IMR-90 (cell line): ENCODE measurements at regions not wholly inside any gene's neighbourhood (a gene's known extent, or its start where the extent isn't known, plus 50 kb on each side); places are given as distances from the start of the nearest gene placed in this dataset.

Source experiments
- ATAC-seq: fragments of 200-7000 bp; cut with Tn5 transposase; 2 replicates; pipeline ENCODE4 v1.9.1; 2020; ENCODE audit warnings: low read depth, mild to moderate bottlenecking, moderate library complexity
- BruUV-seq: library from RNA; stranded (reverse); fragments of 400-500 nt; replicated peaks from 2 replicates; lab custom pipeline; 2021; lab: Mats Ljungman, UMichigan
- CTCF ChIA-PET: fragments of 300-600 bp; formaldehyde crosslinking; extraction: SDS; loops from one replicate; lab custom pipeline; 2021; ENCODE audit warnings: antibody characterized with exemption; lab: Yijun Ruan, JAX
- POLR2A ChIA-PET: fragments of 300-600 bp; sonication (Branson Sonifier 250); formaldehyde crosslinking; loops from one replicate; lab custom pipeline; 2022; ENCODE audit warnings: antibody characterized with exemption; ENCODE audit not compliant: unreplicated experiment; lab: Charles Lee
- DNase-seq: peaks from one replicate; pipeline ENCODE4 v3.0.0; 2013
- H2AFZ ChIP-seq: replicated peaks from 2 replicates; pipeline ENCODE3; 2013; ENCODE audit warnings: low read length, mild to moderate bottlenecking; ENCODE audit not compliant: poor library complexity
- H2AK5ac ChIP-seq: 2 replicates; pipeline ENCODE4 v1.6.1; 2013; ENCODE audit warnings: low read depth, low read length, inconsistent platforms
- H2AK9ac ChIP-seq: replicated peaks from 2 replicates; pipeline ENCODE3; 2013; ENCODE audit warnings: mild to moderate bottlenecking, low read depth, low read length, moderate library complexity; ENCODE audit not compliant: poor library complexity
- H2BK120ac ChIP-seq: 2 replicates; pipeline ENCODE4 v1.6.1; 2013; ENCODE audit warnings: low read depth, low read length, inconsistent platforms
- H2BK15ac ChIP-seq: 3 replicates; pipeline ENCODE4 v1.6.1; 2013; ENCODE audit warnings: low read depth, low read length, inconsistent platforms
- H2BK20ac ChIP-seq: 2 replicates; pipeline ENCODE4 v1.6.1; 2013; ENCODE audit warnings: low read depth, mild to moderate bottlenecking, inconsistent platforms, low read length, moderate library complexity
- H2BK5ac ChIP-seq: 2 replicates; pipeline ENCODE4 v1.6.1; 2013; ENCODE audit warnings: mild to moderate bottlenecking, low read depth, low read length, inconsistent platforms; ENCODE audit not compliant: poor library complexity, severe bottlenecking
- H3K14ac ChIP-seq: replicated peaks from 2 replicates; pipeline ENCODE4 v1.6.1; 2013; ENCODE audit warnings: low read depth, low read length, inconsistent platforms
- H3K18ac ChIP-seq: 2 replicates; pipeline ENCODE4 v1.6.1; 2013; ENCODE audit warnings: low read depth, low read length, control low read depth
- H3K23ac ChIP-seq: 2 replicates; pipeline ENCODE4 v1.6.1; 2013; ENCODE audit warnings: low read depth, low read length, inconsistent platforms
- H3K27ac ChIP-seq: 2 replicates; pipeline ENCODE4 v1.5.1; 2013; ENCODE audit warnings: mild to moderate bottlenecking, control low read depth, low read length; ENCODE audit not compliant: insufficient read depth
- H3K27me3 ChIP-seq: 2 replicates; pipeline ENCODE4 v1.6.1; 2013; ENCODE audit warnings: low read length; ENCODE audit not compliant: control insufficient read depth, insufficient read depth
- H3K36me3 ChIP-seq: 2 replicates; pipeline ENCODE4 v1.6.1; 2013; ENCODE audit warnings: low read length, mixed read lengths; ENCODE audit not compliant: control insufficient read depth, insufficient read depth
- H3K4ac ChIP-seq: 2 replicates; pipeline ENCODE4 v1.6.1; 2013; ENCODE audit warnings: low read depth, low read length, inconsistent platforms
- H3K4me1 ChIP-seq: 2 replicates; pipeline ENCODE4 v1.6.1; 2013; ENCODE audit warnings: low read length, mixed read lengths; ENCODE audit not compliant: control insufficient read depth, insufficient read depth
- H3K4me2 ChIP-seq: 2 replicates; pipeline ENCODE4 v1.6.1; 2013; ENCODE audit warnings: low read depth, mild to moderate bottlenecking, control low read depth, low read length, moderate library complexity
- H3K4me3 ChIP-seq: 2 replicates; pipeline ENCODE4 v1.5.1; 2013; ENCODE audit warnings: low read depth, mild to moderate bottlenecking, control low read depth, low read length, moderate library complexity; ENCODE audit not compliant: insufficient read depth
- H3K56ac ChIP-seq: 2 replicates; pipeline ENCODE4 v1.6.1; 2013; ENCODE audit warnings: low read length, inconsistent platforms; ENCODE audit not compliant: insufficient read depth; ENCODE audit errors: extremely low read depth
- H3K79me1 ChIP-seq, 2 experiments: 2 replicates each; pipeline ENCODE4 v1.6.1; 2013; ENCODE audit warnings: low read length in 2 of 2, inconsistent platforms in 1 of 2, low read depth in 1 of 2
- H3K9ac ChIP-seq: 2 replicates; pipeline ENCODE4 v1.6.1; 2013; ENCODE audit warnings: low read depth, low read length, control low read depth
- H3K9me1 ChIP-seq: 2 replicates; pipeline ENCODE4 v1.6.1; 2013; ENCODE audit warnings: low read length, inconsistent platforms; ENCODE audit not compliant: insufficient read depth
- H3K9me3 ChIP-seq: 2 replicates; pipeline ENCODE4 v1.6.1; 2013; ENCODE audit warnings: low read length; ENCODE audit not compliant: control insufficient read depth, insufficient read depth
- H4K20me1 ChIP-seq: 2 replicates; pipeline ENCODE4 v1.6.1; 2013; ENCODE audit warnings: low read length, inconsistent platforms; ENCODE audit not compliant: insufficient read depth
- H4K5ac ChIP-seq: 2 replicates; pipeline ENCODE4 v1.6.1; 2013; ENCODE audit warnings: mild to moderate bottlenecking, low read depth, low read length, control low read depth
- H4K8ac ChIP-seq, 2 experiments: 2 replicates each; pipeline ENCODE4 v1.6.1; 2013; ENCODE audit warnings: low read depth in 2 of 2, low read length in 2 of 2, control low read depth in 1 of 2, inconsistent platforms in 1 of 2
- H4K91ac ChIP-seq: 2 replicates; pipeline ENCODE4 v1.6.1; 2013; ENCODE audit warnings: low read depth, low read length, inconsistent platforms; ENCODE audit not compliant: insufficient read depth
- BHLHE40 ChIP-seq: fragments of 150-350 bp; IDR thresholded peaks from 2 replicates; pipeline ENCODE4 v1.6.1; 2016; ENCODE audit warnings: mild to moderate bottlenecking, low read depth, low read length
- CTCF ChIP-seq: conservative IDR thresholded peaks from 2 replicates; pipeline ENCODE4 v1.5.1; 2012; ENCODE audit warnings: mild to moderate bottlenecking, low read depth, low read length, improper control_type of control experiment
- MAFK ChIP-seq: IDR thresholded peaks from 2 replicates; pipeline ENCODE4 v1.6.1; 2012; ENCODE audit warnings: low read depth, low read length, improper control_type of control experiment
- MAZ ChIP-seq: IDR thresholded peaks from 2 replicates; pipeline ENCODE4 v1.6.1; 2012; ENCODE audit warnings: low read depth, mild to moderate bottlenecking, low read length, improper control_type of control experiment, moderate library complexity, borderline replicate concordance
- MXI1 ChIP-seq: IDR thresholded peaks from 2 replicates; pipeline ENCODE4 v1.6.1; 2012; ENCODE audit warnings: low read depth, mild to moderate bottlenecking, low read length, moderate library complexity, borderline replicate concordance
- RAD21 ChIP-seq: IDR thresholded peaks from 2 replicates; pipeline ENCODE4 v1.6.1; 2012; ENCODE audit warnings: low read length, improper control_type of control experiment
- RCOR1 ChIP-seq: IDR thresholded peaks from 2 replicates; pipeline ENCODE4 v1.6.1; 2012; ENCODE audit warnings: mild to moderate bottlenecking, low read length, improper control_type of control experiment; ENCODE audit not compliant: insufficient replicate concordance
- SMC3 ChIP-seq: fragments of 150-350 bp; IDR thresholded peaks from 2 replicates; pipeline ENCODE4 v1.6.1; 2016; ENCODE audit warnings: low read depth, mild to moderate bottlenecking, antibody characterized with exemption, low read length, moderate library complexity
- USF2 ChIP-seq: fragments of 150-350 bp; IDR thresholded peaks from 2 replicates; pipeline ENCODE4 v1.6.1; 2017; ENCODE audit warnings: mild to moderate bottlenecking, antibody characterized with exemption, low read length, low read depth
- WGBS, 2 experiments: methylation state at CpG; one replicate each; pipeline versions ENCODE4 v1.1.5 to v1.1.7; 2013; ENCODE audit warnings: missing lambda C conversion rate in 2 of 2; ENCODE audit not compliant: insufficient read length in 1 of 2; ENCODE audit errors: extremely low coverage in 2 of 2; 5-methylcytosine and 5-hydroxymethylcytosine counted together
- dilution Hi-C: fragments of 300-500 bp; cut with HindIII; formaldehyde crosslinking; loops from one replicate; pipeline ENCODE4 v1.14.3; 2018; ENCODE audit warnings: low sequenced_read_pairs; ENCODE audit not compliant: unreplicated experiment
- in situ Hi-C: fragments of 300-500 bp; cut with MboI; formaldehyde crosslinking; loops from 3 replicates; pipeline ENCODE4 v1.14.3; 2019; ENCODE audit warnings: low sequenced_read_pairs, inconsistent platforms, mixed read lengths
- intact Hi-C: fragments of 100-400 bp; cut with micrococcal nuclease; formaldehyde crosslinking; loops from 2 replicates; pipeline ENCODE4 v1.10.0; 2022

- Histone ChIP-seq H3K4me3 (no peak overlapping the region), H2AK5ac (no peak overlapping the region), H2BK20ac (no peak overlapping the region), H3K79me1 (no peaks in the 10 kb centered on the region), H4K20me1 (no peaks in the 10 kb centered on the region), H3K9me1 (no peaks in the 10 kb centered on the region), H2BK120ac (no peak overlapping the region), H3K14ac (no peak overlapping the region), H2AK9ac (no peak overlapping the region), H3K4me1 (no peaks in the 10 kb centered on the region), H3K27me3 (no peaks in the 10 kb centered on the region), H4K5ac (no peak overlapping the region), H2AFZ (no peak overlapping the region), H3K4ac (no peak overlapping the region), H2BK5ac (no peak overlapping the region), H3K4me2 (no peak overlapping the region), H3K27ac (no peak overlapping the region), H3K36me3 (no peaks in the 10 kb centered on the region), H4K8ac (no peak overlapping the region), H3K56ac (no peak overlapping the region), H2BK15ac (no peak overlapping the region), H3K9ac (no peak overlapping the region), H4K91ac (no peak overlapping the region), H3K9me3 (no peaks in the 10 kb centered on the region), H3K18ac (no peak overlapping the region), H3K23ac (no peak overlapping the region)
- intact Hi-C loops: no loop called here
- no peak for TF ChIP-seq MXI1
- no peak for TF ChIP-seq RCOR1
- TF ChIP-seq SMC3: no peak
- no peak for TF ChIP-seq USF2
- no peak for TF ChIP-seq BHLHE40
- no peak for TF ChIP-seq CTCF
- TF ChIP-seq MAFK: no peak
- no peak for TF ChIP-seq MAZ
- TF ChIP-seq RAD21: no peak
- CTCF ChIA-PET: no interaction called here
- POLR2A ChIA-PET: no interaction called here
- no peak for ATAC-seq
- DNase-seq: no peak
- BruUV-seq: no TSS peak
- WGBS, 2 experiments: no CpG with 5 or more reads among the region's 2 CpGs
- dilution Hi-C loops: no loop called here
- in situ Hi-C loops: no loop called here
These were observed 517.4 kb downstream of the TUSC7 start for GRCh38 chr3:117226932-117227331.
